RWPE1 (cell line): ENCODE measurements at regions not wholly inside any gene's neighbourhood (a gene's known extent, or its start where the extent isn't known, plus 50 kb on each side); places are given as distances from the start of the nearest gene placed in this dataset.
"Not testable (repeated sequence)": the region's sequence is repeated elsewhere in the genome, so short reads cannot be mapped to it uniquely, and the experiment has no call there.

Source experiments
- CTCF ChIA-PET: fragments of 350-600 bp; sonication (Branson Sonifier 250); formaldehyde crosslinking; extraction: SDS; loops from one replicate; lab custom pipeline; 2021; lab: Yijun Ruan, JAX
- POLR2A ChIA-PET: fragments of 400-600 bp; formaldehyde crosslinking; extraction: SDS; loops from one replicate; lab custom pipeline; 2020; ENCODE audit warnings: antibody characterized with exemption; ENCODE audit not compliant: low non-redundant PET; lab: Yijun Ruan, JAX
- DNase-seq: peaks from one replicate; pipeline ENCODE4 v3.0.0; 2012; ENCODE audit warnings: low spot score
- H3K27ac ChIP-seq: fragments of 450-650 bp; 2 replicates; pipeline ENCODE4 v1.5.1; 2017
- TF ChIP-seq, protein P1 (sequence below): fragments of 450-650 bp; conservative IDR thresholded peaks from 2 replicates; pipeline ENCODE4 v1.5.1; 2017; ENCODE audit warnings: low read depth, mild to moderate bottlenecking

- no peak overlapping the region for H3K27ac ChIP-seq
- ChIA-PET CTCF (no interaction called here), POLR2A (no interaction called here)
- TF ChIP-seq, protein P1, sequence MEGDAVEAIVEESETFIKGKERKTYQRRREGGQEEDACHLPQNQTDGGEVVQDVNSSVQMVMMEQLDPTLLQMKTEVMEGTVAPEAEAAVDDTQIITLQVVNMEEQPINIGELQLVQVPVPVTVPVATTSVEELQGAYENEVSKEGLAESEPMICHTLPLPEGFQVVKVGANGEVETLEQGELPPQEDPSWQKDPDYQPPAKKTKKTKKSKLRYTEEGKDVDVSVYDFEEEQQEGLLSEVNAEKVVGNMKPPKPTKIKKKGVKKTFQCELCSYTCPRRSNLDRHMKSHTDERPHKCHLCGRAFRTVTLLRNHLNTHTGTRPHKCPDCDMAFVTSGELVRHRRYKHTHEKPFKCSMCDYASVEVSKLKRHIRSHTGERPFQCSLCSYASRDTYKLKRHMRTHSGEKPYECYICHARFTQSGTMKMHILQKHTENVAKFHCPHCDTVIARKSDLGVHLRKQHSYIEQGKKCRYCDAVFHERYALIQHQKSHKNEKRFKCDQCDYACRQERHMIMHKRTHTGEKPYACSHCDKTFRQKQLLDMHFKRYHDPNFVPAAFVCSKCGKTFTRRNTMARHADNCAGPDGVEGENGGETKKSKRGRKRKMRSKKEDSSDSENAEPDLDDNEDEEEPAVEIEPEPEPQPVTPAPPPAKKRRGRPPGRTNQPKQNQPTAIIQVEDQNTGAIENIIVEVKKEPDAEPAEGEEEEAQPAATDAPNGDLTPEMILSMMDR: no peak
- DNase-seq: no peak
These were observed 178.0 kb upstream of the KL start for GRCh38 chr13:32837973-32838927.

DNA sequence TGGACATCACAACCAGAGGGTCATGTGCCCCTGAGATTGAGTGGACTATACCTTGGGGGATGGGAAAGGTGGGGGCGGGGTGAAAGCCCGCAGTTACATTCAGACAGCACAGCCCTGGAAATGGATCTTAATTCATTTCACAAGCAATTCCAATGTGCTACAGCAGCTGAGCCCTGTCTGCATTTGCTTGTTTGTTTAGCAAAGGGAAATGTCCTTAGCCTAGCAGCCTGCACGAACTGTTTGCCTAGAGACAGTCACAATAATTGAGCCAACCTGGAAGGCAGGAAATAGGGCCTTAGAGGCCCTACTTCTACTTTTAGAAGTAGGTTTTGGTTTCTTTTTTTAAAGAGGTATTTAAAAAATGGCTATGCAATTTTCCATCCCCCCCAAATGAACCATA lies 177.3 kb upstream of the KL start:
- H3K27ac ChIP-seq: no peak overlapping the region
- no peak for DNase-seq
- ChIA-PET CTCF (interaction anchor here (0.7 kb wide), 1 partner anchor 10 kb away, joined by 3 read pairs; no protein-coding TSS in a partner anchor), POLR2A (no interaction called here)
- TF ChIP-seq, protein P1: no peak

- no peak overlapping the region for H3K27ac ChIP-seq
- TF ChIP-seq, protein P1: no peak
- DNase-seq: no peak
- ChIA-PET CTCF (no interaction called here), POLR2A (no interaction called here)
These were observed 176.1 kb upstream of the KL start for GRCh38 chr13:32840113-32840512.

DNA sequence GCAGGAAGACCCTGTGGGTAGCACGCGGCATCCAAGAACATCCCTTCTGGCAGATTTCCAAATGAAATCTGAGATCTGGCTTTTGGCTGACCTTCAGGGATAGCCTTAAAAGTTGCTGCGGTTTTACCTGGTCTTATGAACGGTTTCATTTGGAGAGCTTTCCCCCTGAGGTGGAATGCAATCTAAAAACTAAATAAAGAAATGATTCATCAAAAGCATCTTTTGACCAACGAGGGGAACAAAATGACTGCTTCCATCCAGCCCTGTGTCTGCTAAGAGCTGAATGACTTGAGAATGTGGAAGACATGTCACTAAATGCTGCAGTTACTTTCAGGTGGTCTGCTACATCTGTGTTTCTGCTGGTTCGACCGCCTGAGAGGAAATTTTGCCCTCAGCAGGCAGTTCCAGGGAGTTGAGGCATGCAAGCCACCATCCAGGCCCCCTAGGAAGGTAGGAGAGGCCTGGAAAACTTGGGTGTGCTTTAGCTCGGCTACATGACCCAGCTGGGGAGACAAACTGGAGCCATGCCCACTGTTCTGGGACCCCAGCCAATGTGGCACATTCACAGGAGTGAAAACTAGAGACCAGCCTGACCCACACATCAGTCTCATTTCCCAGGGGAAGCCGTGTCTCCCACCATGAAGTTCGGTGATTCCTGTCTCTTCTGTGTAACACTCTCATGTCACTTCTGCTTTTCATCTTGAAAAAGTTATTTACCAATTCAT lies 175.1 kb upstream of the KL start:
- H3K27ac ChIP-seq: no peak overlapping the region
- no peak for DNase-seq
- TF ChIP-seq, protein P1: no peak
- CTCF ChIA-PET: no interaction called here
- POLR2A ChIA-PET: no interaction called here

- ChIA-PET CTCF (no interaction called here), POLR2A (no interaction called here)
- DNase-seq: no peak
- H3K27ac ChIP-seq: no peak overlapping the region
- TF ChIP-seq, protein P1: no peak
These were observed 170.0 kb upstream of the KL start for GRCh38 chr13:32845952-32846950.

DNA sequence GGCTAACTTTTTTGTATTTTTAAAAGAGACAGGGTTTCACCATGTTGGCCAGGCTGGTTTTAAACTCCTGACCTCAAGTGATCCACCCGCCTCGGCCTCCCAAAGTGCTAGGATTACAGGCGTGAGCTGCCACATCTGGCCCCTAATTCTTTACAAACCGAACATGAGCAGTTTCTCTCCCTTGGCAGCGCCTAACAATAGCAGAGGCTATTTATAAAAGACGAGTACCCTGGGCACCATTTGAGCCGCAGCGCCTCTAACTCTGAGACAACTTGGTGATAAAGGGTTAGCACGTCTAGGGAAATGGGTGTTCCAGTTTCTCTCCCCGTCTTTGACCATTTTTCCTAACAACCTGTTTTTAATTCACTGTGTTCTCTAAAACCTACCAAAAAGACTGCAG lies 168.2 kb upstream of the KL start:
- POLR2A ChIA-PET, DNase-seq, CTCF ChIA-PET, H3K27ac ChIP-seq: not testable (repeated sequence)
